HepG2 (cell line): ENCODE measurements at regions not wholly inside any gene's neighbourhood (a gene's known extent, or its start where the extent isn't known, plus 50 kb on each side); places are given as distances from the start of the nearest gene placed in this dataset.

Source experiments
- ATAC-seq: fragments of 200-7000 bp; cut with Tn5 transposase; 3 replicates; pipeline ENCODE4 v1.9.1; 2020; ENCODE audit warnings: mild to moderate bottlenecking, moderate library complexity
- BruUV-seq: library from RNA; stranded (reverse); fragments of 400-500 nt; replicated peaks from 2 replicates; lab custom pipeline; 2021; lab: Mats Ljungman, UMichigan
- CTCF ChIA-PET: fragments of 300-600 bp; formaldehyde crosslinking; extraction: SDS; loops from one replicate; lab custom pipeline; 2021; ENCODE audit warnings: low total read pairs, inconsistent platforms, low intra/inter-chr PET ratio; lab: Yijun Ruan, JAX
- POLR2A ChIA-PET: fragments of 350-600 bp; sonication (Branson Sonifier 250); formaldehyde crosslinking; loops from one replicate; lab custom pipeline; 2020; ENCODE audit warnings: antibody characterized with exemption, inconsistent platforms; lab: Yijun Ruan, JAX
- DNase-seq: peaks from one replicate; pipeline ENCODE4 v3.0.0-alpha.2; 2015; ENCODE audit warnings: low spot score
- FAIRE-seq: peaks from 3 replicates; lab custom pipeline; 2011; peaks lifted over from hg19 to GRCh38; lab: Jason Lieb, UNC
- H2AFZ ChIP-seq: one replicate; pipeline ENCODE4 v1.6.1; 2011; ENCODE audit warnings: low read length, inconsistent platforms
- H3K27ac ChIP-seq: fragments of 300-600 bp; 3 replicates; pipeline ENCODE4 v1.8.0; 2011; ENCODE audit warnings: mixed run types, mild to moderate bottlenecking, mixed read lengths, low read length, inconsistent platforms; ENCODE audit not compliant: insufficient read depth; ENCODE audit errors: extremely low read length
- H3K27me3 ChIP-seq, 2 experiments: fragments of 200-600 bp in 1 of 2; 2 replicates in 1 of 2; 3 replicates in 1 of 2; pipeline versions ENCODE4 v1.6.0 to v1.8.0; 2011; ENCODE audit warnings: low read length in 2 of 2, mild to moderate bottlenecking in 2 of 2, moderate library complexity in 2 of 2, inconsistent platforms in 1 of 2; ENCODE audit not compliant: insufficient read depth in 2 of 2, control insufficient read depth in 1 of 2
- H3K36me3 ChIP-seq, 2 experiments: fragments of 200-600 bp in 1 of 2; replicated peaks in 1 of 2; 2 replicates in 1 of 2; 3 replicates in 1 of 2; pipeline versions ENCODE4 v1.5.1 to v1.8.0; 2011; ENCODE audit warnings: low read length in 2 of 2, inconsistent platforms in 1 of 2; ENCODE audit not compliant: insufficient read depth in 2 of 2, control insufficient read depth in 1 of 2
- H3K4me1 ChIP-seq: 2 replicates; pipeline ENCODE4 v1.5.1; 2012; ENCODE audit warnings: low read length, inconsistent platforms; ENCODE audit not compliant: insufficient read depth
- H3K4me2 ChIP-seq: 2 replicates; pipeline ENCODE4 v1.6.0; 2011; ENCODE audit warnings: low read depth, low read length, inconsistent platforms
- H3K4me3 ChIP-seq, 3 experiments: fragments of 200-600 bp in 1 of 3; sonication (generic), shearing (Covaris generic) in 1 of 3; replicated peaks in 1 of 3; 2 replicates each; pipeline ENCODE4 v1.5.1; 2011 to 2016; ENCODE audit warnings: low read length in 3 of 3, inconsistent platforms in 2 of 3, low read depth in 2 of 3, mild to moderate bottlenecking in 2 of 3, control low read depth in 1 of 3, mixed read lengths in 1 of 3; ENCODE audit not compliant: insufficient read depth in 1 of 3
- H3K79me2 ChIP-seq: one replicate; pipeline ENCODE4 v1.6.1; 2011; ENCODE audit warnings: low read length, inconsistent platforms; ENCODE audit not compliant: insufficient read depth
- H3K9ac ChIP-seq: 2 replicates; pipeline ENCODE4 v1.6.0; 2011; ENCODE audit warnings: mild to moderate bottlenecking, low read depth, low read length, inconsistent platforms; ENCODE audit not compliant: insufficient read depth
- H3K9me3 ChIP-seq: 2 replicates; pipeline ENCODE4 v1.5.1; 2012; ENCODE audit warnings: mild to moderate bottlenecking, low read length
- H4K20me1 ChIP-seq: 2 replicates; pipeline ENCODE4 v1.6.0; 2011; ENCODE audit warnings: inconsistent platforms, mild to moderate bottlenecking, low read length, moderate library complexity; ENCODE audit not compliant: insufficient read depth
- CREBL2 ChIP-seq: sonication (generic); formaldehyde crosslinking; IDR thresholded peaks from 2 replicates; pipeline ENCODE4 v1.8.1; 2023; ENCODE audit warnings: missing genetic modification reagents, mild to moderate bottlenecking, borderline replicate concordance
- SOX6 ChIP-seq, 2 experiments: fragments of 450-650 bp in 1 of 2; sonication (generic) in 1 of 2; formaldehyde crosslinking in 1 of 2; IDR thresholded peaks; 2 replicates each; pipeline versions ENCODE4 v1.4.0 to v1.6.1; 2017 to 2020; ENCODE audit warnings: antibody characterized with exemption in 1 of 2, mild to moderate bottlenecking in 1 of 2, missing genetic modification reagents in 1 of 2
- SPEN ChIP-seq: sonication (generic); formaldehyde crosslinking; IDR thresholded peaks from 2 replicates; pipeline ENCODE4 v1.5.1; 2020; ENCODE audit warnings: low read depth, mild to moderate bottlenecking, missing genetic modification reagents
- ZFX ChIP-seq: sonication (generic); formaldehyde crosslinking; IDR thresholded peaks from 2 replicates; pipeline ENCODE4 v1.4.0; 2020; ENCODE audit warnings: mild to moderate bottlenecking, low read depth, missing genetic modification reagents, moderate library complexity
- ZNF782 ChIP-seq: sonication (generic); formaldehyde crosslinking; IDR thresholded peaks from 2 replicates; pipeline ENCODE4 v1.4.0; 2020; ENCODE audit warnings: missing genetic modification reagents, mild to moderate bottlenecking, borderline replicate concordance
- WGBS: methylation state at CpG from one replicate; pipeline ENCODE4 v1.1.6; 2017; ENCODE audit warnings: low lambda C conversion rate; 5-methylcytosine and 5-hydroxymethylcytosine counted together
- in situ Hi-C: cut with HindIII; loops from 2 replicates; pipeline ENCODE4 v1.10.0; 2017; ENCODE audit warnings: low pct_unique_long_range_greater_than_20kb; ENCODE audit not compliant: extremely low pct_ligation_motif_present
- intact Hi-C: fragments of 100-400 bp; cut with micrococcal nuclease; formaldehyde crosslinking; loops from one replicate; pipeline ENCODE4 v1.10.0; 2022; ENCODE audit not compliant: unreplicated experiment

GRCh38 chr18:1928711-1929110 lies 642.6 kb downstream of the METTL4 start:
- Histone ChIP-seq H3K4me2 (no peak overlapping the region), H3K36me3 (no peaks in the 10 kb centered on the region), H3K27ac (no peak overlapping the region), H2AFZ (no peak overlapping the region), H3K9me3 (no peaks in the 10 kb centered on the region), H3K79me2 (no peaks in the 10 kb centered on the region), H4K20me1 (no peaks in the 10 kb centered on the region), H3K4me3 (no peak overlapping the region), H3K4me1 (no peaks in the 10 kb centered on the region), H3K9ac (no peak overlapping the region), H3K27me3 (no peaks in the 10 kb centered on the region)
- WGBS: 2% methylated on average over 6 of the region's 6 CpGs
- intact Hi-C loops (loop anchor here (10.0 kb wide), 1 partner anchor 296 kb away; no protein-coding TSS in a partner anchor), in situ Hi-C loops (no loop called here)
- no peak for FAIRE-seq
- CTCF ChIA-PET: no interaction called here
- POLR2A ChIA-PET: no interaction called here
- TF ChIP-seq SPEN (CRISPR knock-in tag): no peak
- no peak for TF ChIP-seq SOX6 (IDR thresholded peaks at IDR 0.05)
- no peak for TF ChIP-seq SOX6 (CRISPR knock-in tag; IDR thresholded peaks at IDR 0.05)
- no peak for TF ChIP-seq ZFX (CRISPR knock-in tag)
- no peak for DNase-seq
- no peak for ATAC-seq
- BruUV-seq: no TSS peak

DNA sequence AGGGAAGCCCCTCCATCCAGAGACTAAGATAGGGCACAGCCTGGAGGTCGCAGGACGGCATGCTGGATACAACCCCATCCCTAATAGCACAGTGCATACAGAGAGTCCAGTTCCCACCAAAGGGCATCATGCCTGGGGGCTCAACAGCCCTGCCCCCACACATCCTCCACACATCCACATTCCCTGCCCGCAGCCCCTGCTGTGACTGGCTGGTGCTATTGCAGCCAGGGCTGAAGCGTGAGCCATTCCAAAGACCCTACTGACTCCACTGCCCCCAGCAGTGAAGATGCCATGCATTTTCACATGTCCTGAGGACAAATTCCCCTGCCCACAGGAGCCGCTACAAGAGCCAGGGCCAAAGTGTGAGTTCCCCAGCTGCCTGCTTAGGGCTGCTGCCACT lies 641.6 kb downstream of the METTL4 start:
- intact Hi-C loops: loop anchor here (10.0 kb wide), 1 partner anchor 295 kb away; no protein-coding TSS in a partner anchor
- Histone ChIP-seq H3K9ac (no peak overlapping the region), H3K4me3 (no peak overlapping the region), H3K79me2 (no peaks in the 10 kb centered on the region), H3K27ac (no peak overlapping the region), H3K27me3 (no peaks in the 10 kb centered on the region)
- no peak for ATAC-seq
- TF ChIP-seq CREBL2 (CRISPR knock-in tag) (no peak), ZNF782 (CRISPR knock-in tag) (no peak)
- TF ChIP-seq, all 625 proteins: peak for 0
- FAIRE-seq: no peak
- CTCF ChIA-PET: no interaction called here
- Histone ChIP-seq H3K36me3 (no peaks in the 10 kb centered on the region), H3K4me1 (no peaks in the 10 kb centered on the region), H4K20me1 (no peaks in the 10 kb centered on the region), H2AFZ (no peak overlapping the region), H3K4me2 (no peak overlapping the region), H3K9me3 (no peaks in the 10 kb centered on the region)
- POLR2A ChIA-PET: no interaction called here
- no TSS peak for BruUV-seq
- no peak for DNase-seq
- in situ Hi-C loops: no loop called here
- WGBS: 20% methylated on average over 1 of the region's 5 CpGs
